IPS-15b (cell line): ENCODE measurements at regions not wholly inside any gene's neighbourhood (a gene's known extent, or its start where the extent isn't known, plus 50 kb on each side); places are given as distances from the start of the nearest gene placed in this dataset.
"Not testable (repeated sequence)": the region's sequence is repeated elsewhere in the genome, so short reads cannot be mapped to it uniquely, and the experiment has no call there.

ENCODE experiments used
- H3K27me3 ChIP-seq: one replicate; pipeline ENCODE4 v1.6.1; 2013; ENCODE audit warnings: low read length; ENCODE audit not compliant: control insufficient read depth, insufficient read depth
- H3K36me3 ChIP-seq: one replicate; pipeline ENCODE4 v1.6.1; 2013; ENCODE audit warnings: low read length; ENCODE audit not compliant: control insufficient read depth, insufficient read depth
- H3K4me1 ChIP-seq: one replicate; pipeline ENCODE4 v1.6.1; 2013; ENCODE audit warnings: mild to moderate bottlenecking, low read length; ENCODE audit not compliant: control insufficient read depth, insufficient read depth
- H3K4me3 ChIP-seq: one replicate; pipeline ENCODE4 v1.5.1; 2013; ENCODE audit warnings: low read depth, low read length
- H3K9ac ChIP-seq: one replicate; pipeline ENCODE4 v1.6.1; 2013; ENCODE audit warnings: low read depth, mild to moderate bottlenecking, low read length
- H3K9me3 ChIP-seq: one replicate; pipeline ENCODE4 v1.6.1; 2013; ENCODE audit warnings: mild to moderate bottlenecking, low read length; ENCODE audit not compliant: control insufficient read depth, insufficient read depth

DNA sequence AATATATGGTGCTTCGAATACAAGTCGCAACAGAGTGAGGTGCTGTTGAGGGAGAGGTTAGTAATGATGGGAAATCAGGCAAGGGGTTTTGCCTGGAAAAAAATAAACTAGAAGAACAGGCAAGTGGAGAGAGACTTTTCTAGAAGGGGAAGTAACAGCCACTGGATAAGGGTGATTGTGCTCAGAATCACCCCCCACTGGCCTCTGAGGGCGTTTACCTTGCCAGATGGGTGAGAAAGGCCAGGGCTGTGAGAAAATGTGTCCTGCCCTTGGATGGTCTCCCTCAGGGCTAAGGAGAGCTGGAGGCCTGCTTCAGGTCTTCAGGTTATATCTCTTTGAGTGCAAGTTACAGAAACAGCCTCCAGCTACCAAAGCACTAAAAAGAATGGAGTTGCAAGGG is 151.8 kb downstream of the MEX3B start:
- no peaks in the 10 kb centered on the region for H3K27me3 ChIP-seq
- no peaks in the 10 kb centered on the region for H3K4me1 ChIP-seq
- H3K4me3 ChIP-seq, result no peak overlapping the region
- no peaks in the 10 kb centered on the region for H3K9me3 ChIP-seq
- no peaks in the 10 kb centered on the region for H3K36me3 ChIP-seq
- no peak overlapping the region for H3K9ac ChIP-seq

- H3K27me3 ChIP-seq, result no peaks in the 10 kb centered on the region
- no peaks in the 10 kb centered on the region for H3K9me3 ChIP-seq
- H3K4me3 ChIP-seq, result no peak overlapping the region
- H3K4me1 ChIP-seq, result no peaks in the 10 kb centered on the region
- H3K36me3 ChIP-seq, result no peaks in the 10 kb centered on the region
- H3K9ac ChIP-seq, result no peak overlapping the region
Measured at GRCh38 chr15:81893182-81893835, 152.5 kb downstream of the MEX3B start.

DNA sequence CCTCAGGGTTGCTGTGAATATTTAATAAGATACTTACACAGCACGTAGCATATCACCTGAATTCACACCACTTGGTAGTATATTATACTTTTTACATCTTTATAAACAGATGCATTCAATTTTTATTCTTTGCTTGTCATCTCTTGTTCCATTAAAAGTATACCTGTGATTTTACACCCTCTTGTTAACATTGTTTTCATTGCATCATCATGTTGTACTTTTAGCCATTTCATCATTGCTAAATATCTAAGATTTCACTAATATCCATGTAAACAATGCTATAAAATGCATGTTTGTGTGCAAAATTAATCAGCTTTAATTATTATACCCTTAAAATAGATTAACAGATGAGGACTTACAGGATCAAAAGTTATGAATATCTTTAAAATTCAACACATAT is 155.3 kb downstream of the MEX3B start:
- Histone ChIP-seq H3K4me1 (no peaks in the 10 kb centered on the region), H3K9ac (no peak overlapping the region), H3K27me3 (no peaks in the 10 kb centered on the region), H3K4me3 (no peak overlapping the region), H3K9me3 (no peaks in the 10 kb centered on the region), H3K36me3 (no peaks in the 10 kb centered on the region)

GRCh38 chr15:81889485-81889881 is 156.3 kb downstream of the MEX3B start:
- Histone ChIP-seq H3K9me3 (no peaks in the 10 kb centered on the region), H3K4me3 (no peak overlapping the region), H3K36me3 (no peaks in the 10 kb centered on the region), H3K9ac (no peak overlapping the region), H3K27me3 (no peaks in the 10 kb centered on the region), H3K4me1 (no peaks in the 10 kb centered on the region)

DNA sequence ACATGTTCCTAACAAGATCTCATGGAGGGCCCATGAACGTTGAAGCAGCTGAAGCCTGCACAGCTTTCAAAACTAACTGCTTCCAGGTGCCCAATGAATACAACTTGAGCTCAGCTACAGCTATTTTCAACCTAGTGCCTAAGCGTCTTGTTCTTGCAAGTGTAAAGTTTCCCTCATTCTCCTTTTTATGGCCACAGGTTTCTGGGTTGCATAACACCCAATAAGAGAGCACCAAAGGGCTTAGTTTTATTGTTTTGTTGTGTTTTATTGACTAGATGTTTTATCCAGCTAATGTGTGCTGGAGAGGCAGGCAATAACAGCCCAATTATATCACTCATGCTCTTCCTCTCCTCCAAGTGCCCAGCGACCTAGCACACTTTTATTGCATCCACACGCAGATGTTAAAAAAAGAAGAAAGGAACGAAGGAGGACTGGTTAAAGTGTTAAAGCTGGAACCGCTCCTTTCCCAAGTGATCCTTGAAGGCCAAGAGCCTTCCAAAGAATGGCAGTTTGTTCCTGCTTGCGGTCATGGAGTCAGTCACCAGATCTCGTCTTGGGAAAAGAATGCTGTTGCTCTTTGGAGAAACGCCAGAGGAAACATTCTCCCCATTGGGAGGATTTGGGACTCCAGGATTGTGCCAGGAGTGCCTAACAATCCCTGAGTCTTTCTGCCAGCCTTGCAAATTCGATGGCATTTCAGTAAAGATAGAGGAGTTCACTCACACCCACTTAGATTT is 156.9 kb downstream of the MEX3B start:
- Histone ChIP-seq H3K4me1 (no peaks in the 10 kb centered on the region), H3K36me3 (no peaks in the 10 kb centered on the region), H3K4me3 (no peak overlapping the region), H3K9me3 (no peaks in the 10 kb centered on the region), H3K9ac (no peak overlapping the region), H3K27me3 (no peaks in the 10 kb centered on the region)

DNA sequence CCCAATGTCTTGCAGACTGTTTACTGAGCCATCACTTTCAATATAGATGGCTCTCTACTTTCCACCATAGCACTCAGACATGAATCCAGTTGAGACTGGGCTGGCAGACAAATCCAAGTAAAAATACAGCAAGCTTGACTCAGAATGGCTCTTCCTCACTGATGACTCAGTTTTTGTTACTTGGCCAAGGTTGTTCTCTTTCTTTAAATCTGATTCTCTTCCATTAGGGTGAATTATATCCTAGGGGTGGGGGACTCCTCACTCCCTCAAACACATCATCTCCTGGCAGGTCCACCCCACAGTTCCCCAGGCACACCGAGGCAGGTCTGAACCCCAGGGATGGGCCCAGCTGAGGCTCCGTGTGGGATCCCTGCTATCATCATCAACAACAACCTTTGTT is 157.9 kb downstream of the MEX3B start:
- Histone ChIP-seq H3K27me3 (no peaks in the 10 kb centered on the region), H3K9me3 (no peaks in the 10 kb centered on the region), H3K4me3 (no peak overlapping the region), H3K36me3 (no peaks in the 10 kb centered on the region), H3K9ac (no peak overlapping the region), H3K4me1 (no peaks in the 10 kb centered on the region)

- not testable (repeated sequence) for H3K36me3 ChIP-seq, H3K9ac ChIP-seq, H3K4me3 ChIP-seq, H3K4me1 ChIP-seq, H3K27me3 ChIP-seq, H3K9me3 ChIP-seq
Measured at GRCh38 chr15:81887188-81887587, 158.6 kb downstream of the MEX3B start.

- Histone ChIP-seq H3K9me3 (no peaks in the 10 kb centered on the region), H3K36me3 (no peaks in the 10 kb centered on the region), H3K9ac (no peak overlapping the region), H3K27me3 (no peaks in the 10 kb centered on the region), H3K4me1 (no peaks in the 10 kb centered on the region), H3K4me3 (no peak overlapping the region)
Measured at GRCh38 chr15:81886591-81886990, 159.2 kb downstream of the MEX3B start.

DNA sequence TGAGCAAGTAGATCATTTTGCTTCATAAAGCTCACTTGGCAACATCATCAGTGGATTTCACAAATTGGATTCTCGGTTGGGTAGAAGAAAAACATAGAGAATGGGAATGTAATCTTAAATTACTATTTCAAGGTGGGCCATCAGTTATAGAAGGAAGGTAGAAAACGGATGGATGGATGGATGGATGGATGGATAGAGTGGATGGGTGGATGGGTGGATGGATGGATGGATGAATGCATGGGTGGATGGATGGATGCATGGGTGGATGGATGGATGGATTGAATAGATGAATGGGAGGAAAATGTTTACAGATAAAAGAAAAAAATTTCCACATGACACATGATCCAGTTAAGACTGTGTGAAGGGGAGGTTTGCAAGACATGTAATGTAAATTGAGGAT is 159.7 kb downstream of the MEX3B start:
- H3K27me3 ChIP-seq, result no peaks in the 10 kb centered on the region
- H3K4me3 ChIP-seq, result no peak overlapping the region
- no peak overlapping the region for H3K9ac ChIP-seq
- H3K4me1 ChIP-seq, result no peaks in the 10 kb centered on the region
- H3K36me3 ChIP-seq, result no peaks in the 10 kb centered on the region
- no peaks in the 10 kb centered on the region for H3K9me3 ChIP-seq

GRCh38 chr15:81885135-81885534 is 160.7 kb downstream of the MEX3B start:
- H3K4me3 ChIP-seq, result no peak overlapping the region

GRCh38 chr15:81882504-81882903 is 163.3 kb downstream of the MEX3B start:
- Histone ChIP-seq H3K9ac (no peak overlapping the region), H3K9me3 (no peaks in the 10 kb centered on the region), H3K4me3 (no peak overlapping the region), H3K4me1 (no peaks in the 10 kb centered on the region), H3K36me3 (no peaks in the 10 kb centered on the region), H3K27me3 (no peaks in the 10 kb centered on the region)

More at GRCh38 chr15:81885135-81885534, 160.7 kb downstream of the MEX3B start:
- no peaks in the 10 kb centered on the region for H3K27me3 ChIP-seq
- no peaks in the 10 kb centered on the region for H3K9me3 ChIP-seq
- no peaks in the 10 kb centered on the region for H3K4me1 ChIP-seq
- H3K9ac ChIP-seq, result no peak overlapping the region
- H3K36me3 ChIP-seq, result no peaks in the 10 kb centered on the region

- H3K4me3 ChIP-seq, result no peak overlapping the region
- no peaks in the 10 kb centered on the region for H3K4me1 ChIP-seq
- no peak overlapping the region for H3K9ac ChIP-seq
- no peaks in the 10 kb centered on the region for H3K27me3 ChIP-seq
- no peaks in the 10 kb centered on the region for H3K36me3 ChIP-seq
- no peaks in the 10 kb centered on the region for H3K9me3 ChIP-seq
Measured at GRCh38 chr15:81880833-81881232, 165.0 kb downstream of the MEX3B start.
